Left lung (tissue), 4 donors: ENCODE measurements at regions not wholly inside any gene's neighbourhood (a gene's known extent, or its start where the extent isn't known, plus 50 kb on each side); places are given as distances from the start of the nearest gene placed in this dataset.
"Not testable (repeated sequence)": the region's sequence is repeated elsewhere in the genome, so short reads cannot be mapped to it uniquely, and the experiment has no call there.

Experiments used
- ATAC-seq: fragments of 200-7000 bp; cut with Tn5 transposase; one replicate; pipeline ENCODE4 v1.9.1; 2020; ENCODE audit warnings: moderate library complexity
- DNase-seq, 4 donors: peaks; one replicate each; pipeline ENCODE4 v3.0.0-alpha.2; 2013 to 2020
- H3K27ac ChIP-seq, 2 donors: fragments of 200-600 bp; sonication (generic) in 1 of 2; one replicate each; pipeline versions ENCODE4 v1.5.0 to v1.8.0; 2020 to 2021
- H3K27me3 ChIP-seq, 2 donors: fragments of 200-600 bp; sonication (generic) in 1 of 2; one replicate each; pipeline versions ENCODE4 v1.5.0 to v1.8.0; 2020 to 2021
- H3K36me3 ChIP-seq, 2 donors: fragments of 200-600 bp; sonication (generic) in 1 of 2; one replicate each; pipeline versions ENCODE4 v1.5.0 to v1.8.0; 2020 to 2021
- H3K4me1 ChIP-seq, 2 donors: fragments of 200-600 bp; one replicate each; pipeline ENCODE4 v1.8.0; 2021
- H3K4me3 ChIP-seq, 2 donors: fragments of 200-600 bp; sonication (generic) in 1 of 2; one replicate each; pipeline versions ENCODE4 v1.5.0 to v1.8.0; 2020 to 2021; ENCODE audit warnings: mild to moderate bottlenecking in 1 of 2
- H3K9me3 ChIP-seq, 2 donors: fragments of 200-600 bp; sonication (generic) in 1 of 2; one replicate each; pipeline versions ENCODE4 v1.5.0 to v1.8.0; 2020 to 2021
- intact Hi-C, 2 donors: fragments of 100-400 bp; cut with DNase I; formaldehyde crosslinking; loops; one replicate each; pipeline versions ENCODE4 v1.11.2 to v1.14.2; 2022
- TF ChIP-seq, protein P1 (sequence below), 2 donors: fragments of 200-600 bp; sonication (generic) in 1 of 2; IDR thresholded peaks; one replicate each; pipeline versions ENCODE4 v1.5.0 to v1.8.0; 2021; ENCODE audit warnings: antibody characterized with exemption in 2 of 2
- donor health status: DM: no; HTN: yes; CAD: no.
- donor health status: DM: no; HTN: no; CAD: no.

DNA sequence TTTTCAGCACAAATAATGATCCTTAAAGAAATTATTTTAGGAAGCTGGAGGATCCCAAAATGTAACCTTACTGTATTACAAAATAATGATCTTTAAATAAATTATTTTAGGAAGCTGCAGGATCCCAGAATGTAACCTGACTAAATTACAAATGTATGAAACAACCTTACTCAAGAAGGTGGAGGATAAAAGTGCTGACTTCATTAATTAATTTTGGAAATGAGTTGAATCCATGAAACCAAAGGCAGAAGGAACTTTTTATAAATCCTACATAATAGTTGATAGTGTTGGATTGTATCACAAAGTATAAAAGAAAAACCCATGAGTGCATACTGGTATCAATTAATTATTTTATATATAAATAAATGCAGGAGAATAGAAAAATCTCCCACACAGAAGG lies 859.9 kb downstream of the KCNJ2 start:
- no peak for DNase-seq
- Histone ChIP-seq H3K4me3 (no peak overlapping the region), H3K27me3 (no peaks in the 10 kb centered on the region), H3K9me3 (no peaks in the 10 kb centered on the region), H3K27ac (no peak overlapping the region), H3K36me3 (no peaks in the 10 kb centered on the region), H3K4me1 (no peaks in the 10 kb centered on the region)
- no peak for ATAC-seq
- TF ChIP-seq, protein P1, sequence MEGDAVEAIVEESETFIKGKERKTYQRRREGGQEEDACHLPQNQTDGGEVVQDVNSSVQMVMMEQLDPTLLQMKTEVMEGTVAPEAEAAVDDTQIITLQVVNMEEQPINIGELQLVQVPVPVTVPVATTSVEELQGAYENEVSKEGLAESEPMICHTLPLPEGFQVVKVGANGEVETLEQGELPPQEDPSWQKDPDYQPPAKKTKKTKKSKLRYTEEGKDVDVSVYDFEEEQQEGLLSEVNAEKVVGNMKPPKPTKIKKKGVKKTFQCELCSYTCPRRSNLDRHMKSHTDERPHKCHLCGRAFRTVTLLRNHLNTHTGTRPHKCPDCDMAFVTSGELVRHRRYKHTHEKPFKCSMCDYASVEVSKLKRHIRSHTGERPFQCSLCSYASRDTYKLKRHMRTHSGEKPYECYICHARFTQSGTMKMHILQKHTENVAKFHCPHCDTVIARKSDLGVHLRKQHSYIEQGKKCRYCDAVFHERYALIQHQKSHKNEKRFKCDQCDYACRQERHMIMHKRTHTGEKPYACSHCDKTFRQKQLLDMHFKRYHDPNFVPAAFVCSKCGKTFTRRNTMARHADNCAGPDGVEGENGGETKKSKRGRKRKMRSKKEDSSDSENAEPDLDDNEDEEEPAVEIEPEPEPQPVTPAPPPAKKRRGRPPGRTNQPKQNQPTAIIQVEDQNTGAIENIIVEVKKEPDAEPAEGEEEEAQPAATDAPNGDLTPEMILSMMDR (IDR thresholded peaks at IDR 0.05): no peak
- intact Hi-C loops: no loop called here

DNA sequence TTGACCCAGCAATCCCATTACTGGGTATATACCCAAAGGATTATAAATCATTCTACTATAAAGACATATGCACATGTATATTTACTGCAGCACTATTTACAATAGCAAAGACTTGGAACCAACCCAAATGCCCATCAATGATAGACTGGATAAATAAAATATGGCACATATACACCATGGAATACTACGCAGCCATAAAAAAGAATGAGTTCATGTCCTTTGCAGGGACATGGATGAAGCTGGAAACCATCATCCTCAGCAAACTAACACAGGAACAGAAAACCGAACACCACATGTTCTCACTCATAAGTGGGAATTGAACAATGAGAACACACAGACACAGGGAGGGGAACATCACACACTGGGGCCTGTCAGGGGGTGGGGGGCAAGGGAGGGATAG lies 862.0 kb downstream of the KCNJ2 start:
- DNase-seq, H3K36me3 ChIP-seq, ATAC-seq, intact Hi-C loops, H3K9me3 ChIP-seq, H3K27ac ChIP-seq, H3K4me3 ChIP-seq, H3K27me3 ChIP-seq, H3K4me1 ChIP-seq: not testable (repeated sequence)

DNA sequence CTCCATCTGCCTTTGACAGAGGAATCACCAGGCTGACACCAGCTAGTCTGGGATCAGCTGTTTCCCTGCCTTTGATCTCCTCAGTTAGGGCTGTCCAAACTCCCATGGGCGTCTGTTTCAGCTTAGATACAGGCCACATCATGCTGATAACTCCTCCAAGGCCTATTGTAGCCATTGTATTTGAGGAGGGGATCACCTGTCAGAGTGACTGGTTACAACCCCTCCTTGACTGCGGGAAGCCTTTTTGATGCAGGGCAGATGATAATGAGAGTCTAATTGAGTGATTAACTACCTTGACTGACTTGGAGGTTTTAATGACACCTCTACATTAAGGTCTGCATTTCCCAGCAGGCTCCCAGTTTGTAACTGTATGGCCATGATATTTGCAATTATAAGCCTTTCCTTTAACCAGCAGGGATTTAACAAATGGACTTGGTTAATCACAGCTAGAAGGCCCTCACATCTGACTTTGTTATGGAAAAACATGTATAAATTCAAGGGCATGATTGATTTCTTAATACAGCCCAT lies 863.5 kb downstream of the KCNJ2 start:
- H3K9me3 ChIP-seq: no peaks in the 10 kb centered on the region
- intact Hi-C loops: no loop called here
- no peaks in the 10 kb centered on the region for H3K27me3 ChIP-seq
- H3K27ac ChIP-seq: no peak overlapping the region
- TF ChIP-seq, protein P1 (IDR thresholded peaks at IDR 0.05): no peak
- DNase-seq (no peak), ATAC-seq (no peak)
- no peak overlapping the region for H3K4me3 ChIP-seq
- H3K4me1 ChIP-seq: no peaks in the 10 kb centered on the region
- H3K36me3 ChIP-seq: no peaks in the 10 kb centered on the region

DNA sequence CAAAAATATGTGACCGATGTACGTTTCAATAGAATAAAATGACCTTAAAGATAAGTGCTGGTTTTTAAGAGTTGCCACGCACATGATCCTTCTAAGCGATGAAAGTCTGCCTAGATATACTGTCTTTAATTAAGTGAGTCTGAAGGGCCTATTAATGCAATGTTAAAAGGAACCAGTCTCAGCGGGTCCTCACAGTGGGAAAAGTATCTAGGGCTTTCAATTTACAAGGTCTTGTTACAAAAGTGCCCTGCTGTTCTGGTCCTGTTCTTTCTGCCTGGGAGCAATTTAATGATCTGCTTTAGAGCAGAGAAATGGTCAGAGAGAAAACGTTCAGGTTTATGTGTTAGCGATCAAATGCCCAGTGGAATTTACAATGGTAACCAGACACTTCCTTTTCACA lies 864.0 kb downstream of the KCNJ2 start:
- no peaks in the 10 kb centered on the region for H3K36me3 ChIP-seq
- TF ChIP-seq, protein P1 (IDR thresholded peaks at IDR 0.05): no peak
- H3K9me3 ChIP-seq: no peaks in the 10 kb centered on the region
- no peaks in the 10 kb centered on the region for H3K4me1 ChIP-seq
- H3K27me3 ChIP-seq: no peaks in the 10 kb centered on the region
- DNase-seq: no peak
- no peak overlapping the region for H3K27ac ChIP-seq
- intact Hi-C loops: no loop called here
- H3K4me3 ChIP-seq: no peak overlapping the region
- no peak for ATAC-seq

DNA sequence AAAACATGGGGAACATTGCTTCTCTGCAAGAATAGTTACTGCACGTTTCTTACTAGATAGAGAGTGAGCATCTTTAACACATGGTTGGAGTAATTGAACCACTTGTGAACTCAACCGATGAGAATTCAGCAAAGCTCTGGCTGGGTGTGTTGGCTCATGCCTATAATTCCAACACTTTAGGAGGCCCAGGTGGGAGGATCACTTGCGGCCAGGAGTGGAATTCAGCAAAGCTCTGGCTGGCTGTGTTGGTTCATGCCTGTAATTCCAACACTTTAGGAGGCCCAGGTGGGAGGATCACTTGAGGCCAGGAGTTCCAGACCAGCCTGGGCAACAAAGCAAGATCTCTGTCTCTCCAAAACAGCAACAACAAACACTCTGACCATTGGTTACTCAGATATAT lies 865.9 kb downstream of the KCNJ2 start:
- H3K9me3 ChIP-seq: no peaks in the 10 kb centered on the region
- H3K36me3 ChIP-seq: no peaks in the 10 kb centered on the region
- TF ChIP-seq, protein P1 (IDR thresholded peaks at IDR 0.05): no peak
- no peak overlapping the region for H3K27ac ChIP-seq
- DNase-seq (no peak), ATAC-seq (no peak)
- H3K27me3 ChIP-seq: no peaks in the 10 kb centered on the region
- H3K4me1 ChIP-seq: no peaks in the 10 kb centered on the region
- H3K4me3 ChIP-seq: no peak overlapping the region
- intact Hi-C loops: no loop called here

DNA sequence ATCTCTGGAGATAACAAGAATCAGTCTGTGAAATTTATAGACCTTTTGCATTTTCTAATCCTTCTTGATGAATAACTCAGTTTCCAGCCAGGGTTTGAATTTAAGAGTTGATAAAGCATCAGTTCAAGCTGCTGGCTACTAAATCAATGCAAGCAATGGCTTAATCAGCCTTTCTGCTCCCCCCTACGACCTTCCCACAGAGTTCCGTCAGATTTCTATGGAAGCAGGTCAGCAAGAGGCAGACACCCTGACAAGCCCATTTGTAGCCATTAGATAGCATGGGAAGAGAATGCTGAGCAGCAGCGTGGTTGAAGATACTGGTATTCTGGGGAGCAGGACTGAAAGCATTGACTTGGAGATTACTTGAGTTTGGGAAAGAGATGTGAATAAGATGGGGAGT lies 868.1 kb downstream of the KCNJ2 start:
- H3K9me3 ChIP-seq: no peaks in the 10 kb centered on the region
- DNase-seq (no peak), ATAC-seq (no peak)
- no peaks in the 10 kb centered on the region for H3K27me3 ChIP-seq
- no peaks in the 10 kb centered on the region for H3K36me3 ChIP-seq
- no peak overlapping the region for H3K4me3 ChIP-seq
- TF ChIP-seq, protein P1 (IDR thresholded peaks at IDR 0.05): no peak
- intact Hi-C loops: no loop called here
- no peaks in the 10 kb centered on the region for H3K4me1 ChIP-seq
- H3K27ac ChIP-seq: no peak overlapping the region
